Inflammatory macrophage treated with lipopolysaccharide for 1 hour (primary cell): ENCODE measurements at regions not wholly inside any gene's neighbourhood (a gene's known extent, or its start where the extent isn't known, plus 50 kb on each side); places are given as distances from the start of the nearest gene placed in this dataset.

Source experiments
- DNase-seq, 2 donors: peaks; one replicate each; pipeline ENCODE4 v3.0.0-alpha.2; 2020 to 2022

GRCh38 chr15:60215225-60215963 is 182.4 kb downstream of the ANXA2 start:
- no peak for DNase-seq

DNA sequence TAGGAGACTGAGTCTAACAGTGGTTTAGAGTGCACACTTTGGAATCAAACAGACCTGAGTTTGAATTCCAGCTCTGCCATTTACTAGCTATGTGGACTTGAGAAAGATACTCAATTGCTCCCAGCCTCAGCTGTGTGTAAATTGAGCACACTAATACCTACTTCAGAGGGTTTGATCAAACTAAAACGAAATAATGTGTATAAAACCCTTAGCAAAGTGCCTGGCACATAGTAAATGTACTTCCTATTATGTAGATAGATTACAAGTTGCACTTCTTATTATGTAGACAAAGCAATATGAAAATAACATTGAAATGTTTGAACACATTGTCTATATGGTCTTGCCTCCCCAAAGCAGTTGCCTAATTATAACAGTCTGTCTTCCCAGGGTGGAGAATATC is 180.6 kb downstream of the ANXA2 start:
- DNase-seq: no peak

DNA sequence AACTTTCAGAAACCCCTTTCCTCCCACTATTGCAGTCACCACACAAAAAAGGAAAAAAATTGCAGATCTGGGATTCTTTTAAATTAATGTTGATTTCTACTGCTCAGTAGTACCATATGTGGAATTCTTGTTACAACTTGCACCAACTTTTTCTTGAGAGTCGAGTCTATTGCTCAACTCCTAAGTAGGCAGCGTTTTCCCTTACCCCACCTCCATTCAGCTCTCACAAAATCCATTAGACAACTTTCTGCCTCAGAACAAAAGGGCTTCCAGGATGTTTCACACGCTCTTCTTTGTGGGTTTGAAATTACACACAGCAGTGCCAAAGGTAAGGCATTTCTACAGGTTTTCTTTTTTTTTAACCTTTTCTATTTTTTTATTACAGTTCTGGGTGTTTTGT is 179.5 kb downstream of the ANXA2 start:
- DNase-seq: no peak

GRCh38 chr15:60219866-60220265 is 177.9 kb downstream of the ANXA2 start:
- peak; percentile 16 to 32 for DNase-seq

GRCh38 chr15:60221356-60221755 is 176.4 kb downstream of the ANXA2 start:
- DNase-seq: no peak

GRCh38 chr15:60222404-60222803 is 175.4 kb downstream of the ANXA2 start:
- no peak for DNase-seq

DNA sequence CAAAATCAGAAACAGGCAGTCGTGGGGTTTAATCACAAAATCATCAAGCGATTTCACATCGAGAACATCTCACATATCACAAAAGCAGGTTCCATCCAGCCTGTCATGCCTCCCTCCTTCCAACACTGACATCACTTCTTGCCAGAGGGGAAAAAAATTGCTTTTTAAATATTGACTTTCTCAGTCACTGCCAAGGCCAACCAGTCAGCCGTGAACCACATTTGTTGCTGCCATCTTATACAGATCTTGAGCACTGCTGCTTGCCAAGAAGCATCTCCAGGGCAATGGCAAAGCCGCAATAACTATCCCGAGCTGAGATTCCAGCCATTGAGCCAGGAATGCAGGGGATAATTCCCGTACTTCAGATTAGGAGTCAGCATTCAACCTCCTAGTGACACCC is 174.6 kb downstream of the ANXA2 start:
- no peak for DNase-seq

GRCh38 chr15:60226924-60227323 is 170.9 kb downstream of the ANXA2 start:
- DNase-seq: no peak

GRCh38 chr15:60228101-60228500 is 169.7 kb downstream of the ANXA2 start:
- DNase-seq: no peak

DNA sequence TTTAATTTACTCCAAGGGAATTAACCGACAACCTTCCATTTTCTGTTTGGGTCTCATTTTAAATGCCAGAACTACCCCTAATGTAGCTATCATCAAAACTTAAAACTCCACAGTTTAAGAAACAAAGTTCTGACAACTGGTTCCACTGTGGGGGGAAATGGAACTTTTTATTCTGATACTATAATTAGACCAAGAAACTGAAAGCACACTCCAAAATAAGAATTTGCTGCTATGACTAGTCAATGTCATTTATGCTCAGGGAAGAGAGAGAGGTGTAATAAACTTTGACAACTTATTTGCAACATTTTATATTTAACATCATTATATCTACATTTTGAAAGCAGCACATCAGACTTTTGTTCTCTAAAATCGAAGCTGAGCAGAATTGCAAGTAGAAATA is 169.2 kb downstream of the ANXA2 start:
- no peak for DNase-seq

DNA sequence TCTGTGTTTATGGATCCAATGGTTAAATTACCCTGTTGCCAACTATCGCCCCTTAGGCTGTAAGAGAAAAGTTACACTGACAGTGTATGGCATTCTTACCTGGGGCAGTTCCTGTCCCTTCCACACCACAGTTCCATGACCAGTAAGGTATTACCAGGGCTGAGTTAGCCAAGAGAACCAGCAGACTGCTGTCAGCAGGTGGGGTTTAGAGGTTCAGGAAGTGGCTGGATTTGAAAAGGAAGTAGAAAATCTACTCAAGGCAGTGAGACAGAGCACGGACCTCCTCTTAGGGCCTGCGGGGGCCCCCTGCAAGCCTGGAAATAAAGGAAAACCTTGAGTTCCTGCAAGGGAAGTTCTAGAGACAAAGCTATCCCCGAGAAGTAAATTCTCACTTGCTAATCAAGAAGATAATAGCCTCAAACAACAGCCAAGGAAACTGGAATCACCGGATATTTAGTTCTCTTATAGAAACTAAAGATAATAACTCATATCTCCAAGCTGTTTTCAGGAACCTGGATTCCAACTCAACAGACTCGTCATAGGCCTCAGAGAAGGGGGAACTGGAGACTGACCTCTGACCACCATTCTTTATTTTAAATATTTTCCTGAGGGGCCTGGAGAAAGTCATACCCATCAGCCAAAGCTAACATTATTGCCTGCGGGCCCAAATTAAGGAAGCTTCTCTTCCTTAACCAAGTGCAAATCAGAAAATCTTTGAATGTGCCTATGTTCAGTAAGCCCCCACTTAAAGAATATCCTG is 161.7 kb downstream of the ANXA2 start:
- no peak for DNase-seq

- DNase-seq: no peak
These were observed 160.3 kb downstream of the ANXA2 start for GRCh38 chr15:60237446-60237845.

DNA sequence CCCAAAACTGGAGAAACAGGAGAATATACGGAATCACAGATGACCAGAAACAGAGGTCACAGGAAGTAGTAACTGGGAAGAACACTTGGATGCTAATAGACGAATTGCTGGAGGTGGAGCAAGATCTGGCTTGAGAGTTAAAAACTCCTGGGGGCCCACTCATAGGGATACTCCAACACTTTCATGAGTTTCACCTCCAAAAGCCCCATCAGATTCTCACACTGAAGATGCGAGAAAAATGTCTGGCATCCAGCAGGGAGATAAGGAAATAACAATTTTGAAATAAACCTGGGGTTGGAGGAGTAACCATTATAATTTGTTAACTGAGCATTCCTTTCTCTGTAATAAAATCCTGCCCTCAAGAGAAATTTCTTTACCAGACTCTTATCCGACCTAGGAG is 154.0 kb downstream of the ANXA2 start:
- DNase-seq: no peak

DNA sequence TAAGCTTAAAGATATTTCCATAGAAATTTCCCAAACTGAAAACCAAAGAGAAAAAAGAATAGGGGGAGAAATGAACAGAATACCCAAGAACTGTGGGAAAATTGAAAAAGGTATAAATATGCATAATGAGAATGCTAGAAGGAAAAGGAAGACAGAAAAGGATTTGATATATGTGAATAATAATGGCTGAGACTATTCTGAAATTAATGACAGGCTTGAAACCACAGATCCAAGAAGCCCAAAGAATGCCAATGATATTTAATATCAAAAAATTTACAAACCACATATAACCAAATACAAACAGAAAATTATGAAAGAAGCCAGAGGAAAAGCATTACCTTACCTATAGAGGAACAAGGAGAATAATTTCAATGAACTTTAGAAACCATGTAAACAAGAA is 153.0 kb downstream of the ANXA2 start:
- DNase-seq: no peak

GRCh38 chr15:60250316-60250715 is 147.5 kb downstream of the ANXA2 start:
- DNase-seq: no peak

DNA sequence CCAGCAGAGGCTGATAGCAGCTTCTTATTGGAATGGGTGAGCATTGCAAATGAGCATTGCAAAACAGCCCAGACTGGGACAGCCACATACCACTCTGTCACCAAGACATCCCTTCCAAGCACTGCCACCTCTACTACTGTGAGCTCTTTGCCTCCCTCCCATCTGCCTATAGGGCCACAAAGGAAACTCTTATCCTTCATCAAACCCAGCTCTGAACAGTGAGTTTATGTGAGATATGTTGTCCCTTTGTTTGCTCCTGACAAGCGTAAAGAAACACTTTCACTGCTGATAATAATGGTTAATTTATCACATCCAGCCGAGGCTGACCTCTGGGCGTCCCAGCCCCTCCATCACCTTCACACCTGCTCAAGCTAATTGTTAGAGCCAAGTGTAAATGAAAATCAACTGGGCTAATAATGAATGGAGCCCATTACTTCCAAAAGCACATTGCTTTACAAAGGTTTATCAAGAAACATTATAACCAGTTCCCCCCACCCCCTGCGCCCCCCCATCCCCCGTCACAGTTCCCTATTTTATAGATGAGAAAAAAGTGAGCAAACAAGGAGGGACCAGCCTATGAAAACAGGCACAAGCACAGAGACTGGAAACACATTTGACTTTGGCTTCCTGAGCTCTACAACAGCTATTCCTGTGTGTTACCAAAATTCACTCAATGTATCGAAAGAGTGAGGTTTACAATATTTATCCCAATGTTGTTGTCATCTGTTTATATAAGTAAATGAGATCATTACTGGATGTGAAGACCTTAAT is 146.3 kb downstream of the ANXA2 start:
- DNase-seq: no peak

GRCh38 chr15:60254416-60254815 is 143.4 kb downstream of the ANXA2 start:
- no peak for DNase-seq

DNA sequence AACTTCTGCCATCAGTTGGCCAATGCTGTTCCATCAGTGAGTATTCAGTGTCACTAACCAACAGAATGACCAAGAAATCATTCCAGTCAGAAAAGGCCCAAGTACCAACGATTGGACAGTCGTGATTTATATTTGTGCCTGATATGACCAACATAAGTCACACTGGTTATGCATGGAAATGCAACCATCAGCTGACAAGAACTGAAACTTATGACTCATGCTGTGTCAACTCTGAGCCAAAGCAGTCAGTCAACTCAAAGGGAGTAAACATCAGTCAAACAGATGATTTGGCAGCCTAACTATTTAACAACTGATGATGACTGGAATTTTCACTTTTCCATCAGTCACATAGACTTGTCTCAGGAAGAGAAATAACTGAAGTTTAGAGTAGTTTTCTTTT is 142.4 kb downstream of the ANXA2 start:
- peak; percentile 85 to 92 for DNase-seq

GRCh38 chr15:60257591-60258159 is 140.1 kb downstream of the ANXA2 start:
- no peak for DNase-seq

- peak; percentile 16 to 58 for DNase-seq
These were observed 138.3 kb downstream of the ANXA2 start for GRCh38 chr15:60259469-60259868.

GRCh38 chr15:60264088-60264487 is 133.7 kb downstream of the ANXA2 start:
- no peak for DNase-seq

DNA sequence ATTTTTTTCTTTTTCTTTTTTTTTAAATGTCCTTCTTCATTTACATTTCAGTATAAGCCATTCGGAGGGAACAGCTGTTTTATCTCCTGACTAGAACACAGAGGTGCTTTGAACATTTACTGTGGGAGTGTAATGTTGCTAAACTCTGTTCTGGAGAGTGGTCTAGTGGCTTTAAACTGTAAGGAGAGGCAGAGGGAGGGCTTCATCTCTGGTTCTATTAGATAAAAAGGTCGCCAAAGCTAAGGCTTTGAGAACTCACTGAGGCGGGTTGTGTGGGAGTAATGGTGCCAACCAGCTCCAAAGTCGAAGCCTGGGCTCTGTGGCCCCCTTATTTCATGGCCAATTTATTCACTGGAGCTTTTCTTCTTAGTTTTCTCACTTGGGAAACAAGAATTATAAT is 133.2 kb downstream of the ANXA2 start:
- no peak for DNase-seq

DNA sequence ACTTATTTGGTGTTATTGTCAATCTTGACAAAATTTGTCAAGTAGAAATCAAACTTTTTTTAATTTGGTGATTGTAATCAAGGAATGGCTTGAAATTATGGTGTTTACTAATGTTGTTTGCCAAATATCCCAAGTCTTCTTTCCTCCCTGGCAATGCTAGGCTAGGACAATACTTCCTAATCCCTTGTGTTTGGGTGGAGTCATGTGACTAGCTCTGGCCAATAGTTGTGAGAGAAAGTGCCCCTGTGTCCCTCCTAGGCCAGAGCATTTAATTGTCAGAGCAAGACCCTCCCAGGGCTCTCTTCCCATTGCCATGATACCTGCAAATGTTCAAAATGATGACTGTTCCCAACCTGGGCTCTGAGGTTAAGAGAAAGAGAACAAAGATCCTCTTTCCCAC is 132.7 kb downstream of the ANXA2 start:
- DNase-seq: no peak
